ENCODE measurements at regions not wholly inside any gene's neighbourhood (a gene's known extent, or its start where the extent isn't known, plus 50 kb on each side); places are given as distances from the start of the nearest gene placed in this dataset.

DNA sequence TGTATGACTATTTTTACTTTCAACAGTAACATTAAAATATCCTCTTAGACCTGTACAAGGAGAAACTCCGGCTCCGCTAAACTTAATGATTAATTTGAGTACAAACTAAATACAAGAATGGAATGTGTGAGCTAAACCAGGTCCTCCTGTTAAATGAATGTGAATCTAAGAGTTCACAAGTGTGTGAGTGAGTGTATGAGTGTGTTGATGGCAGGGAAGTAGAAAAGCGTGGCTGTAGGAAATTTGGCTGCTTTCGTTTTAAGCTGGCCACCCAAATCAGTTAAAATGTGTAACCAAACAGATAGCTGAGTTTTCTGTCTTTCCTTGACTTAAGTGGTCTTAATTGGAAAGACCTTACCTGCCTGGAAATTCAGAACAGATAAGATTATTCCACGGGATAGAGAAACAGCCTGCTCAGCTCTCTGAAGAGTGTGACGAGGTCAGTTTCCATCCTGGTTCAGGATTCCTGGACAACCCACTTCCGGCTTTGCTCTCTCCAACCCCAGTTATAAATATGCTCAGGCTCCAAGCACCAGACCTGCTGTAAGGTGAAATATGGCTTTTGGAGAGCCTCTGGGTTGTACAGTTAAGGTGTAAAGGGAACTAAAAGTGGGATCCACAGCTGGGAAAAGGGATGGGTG lies 908.6 kb upstream of the EDIL3 start:
- no peaks in the 10 kb centered on the region for H3K36me3 ChIP-seq
- H3K27me3 ChIP-seq (replicated peaks in 1 of 7), result no peaks in the 10 kb centered on the region
- H3K4me3 ChIP-seq, result peak overlapping the region in 3 of 8 donors; percentile 5 to 45 (median 10)
- TF ChIP-seq POLR2A (IDR thresholded peaks at IDR 0.05) (no peak), POLR2AphosphoS5 (IDR thresholded peaks at IDR 0.05) (no peak), CTCF (IDR thresholded peaks at IDR 0.05 in 8 of 11, conservative IDR thresholded peaks at IDR 0.05 in 3 of 11) (no peak)
- no peaks in the 10 kb centered on the region for H3K4me1 ChIP-seq
- H3K27ac ChIP-seq, result no peak overlapping the region
- no peaks in the 10 kb centered on the region for H3K9me3 ChIP-seq
- 55 to 71% (median 67%) methylated on average over 7 of the region's 7 CpGs for WGBS, 5 donors
- intact Hi-C loops (cut with DNase I; ENCODE audit: low total_unique reads), result no loop called here
- DNase-seq, result no peak

- Histone ChIP-seq H3K4me1 (no peaks in the 10 kb centered on the region), H3K9me3 (no peaks in the 10 kb centered on the region), H3K27me3 (replicated peaks in 1 of 7) (no peaks in the 10 kb centered on the region), H3K27ac (no peak overlapping the region), H3K36me3 (no peaks in the 10 kb centered on the region), H3K4me3 (no peak overlapping the region)
- no peak for DNase-seq
- TF ChIP-seq POLR2AphosphoS5 (IDR thresholded peaks at IDR 0.05) (no peak), POLR2A (IDR thresholded peaks at IDR 0.05) (no peak), CTCF (IDR thresholded peaks at IDR 0.05 in 8 of 11, conservative IDR thresholded peaks at IDR 0.05 in 3 of 11) (no peak)
- intact Hi-C loops (cut with DNase I; ENCODE audit: low total_unique reads), result no loop called here
- WGBS, 5 donors, result 77 to 91% (median 86%) methylated on average over 2 of the region's 2 CpGs
Observed at GRCh38 chr5:85304524-85304923, 919.8 kb upstream of the EDIL3 start.

DNA sequence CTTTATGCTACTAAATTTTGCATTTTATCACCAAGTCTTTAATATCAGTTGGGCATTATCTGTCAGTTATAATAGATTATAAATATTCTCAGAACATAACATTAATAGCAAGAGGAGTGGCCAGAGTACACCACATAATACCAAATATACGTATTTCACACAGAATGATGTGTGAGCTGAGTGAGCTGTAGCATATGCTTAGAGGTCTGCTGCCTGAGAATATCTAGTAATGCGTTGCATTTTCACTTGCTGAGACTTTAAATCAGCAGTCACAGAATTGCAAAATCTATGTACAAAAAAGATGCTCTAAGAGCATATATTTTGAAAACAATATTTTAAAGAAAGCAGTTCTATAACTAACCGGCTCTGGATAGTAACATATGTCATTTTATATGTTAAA lies 921.1 kb upstream of the EDIL3 start:
- no peak overlapping the region for H3K4me3 ChIP-seq
- H3K9me3 ChIP-seq, result no peaks in the 10 kb centered on the region
- no peak overlapping the region for H3K27ac ChIP-seq
- DNase-seq, result no peak
- TF ChIP-seq CTCF (IDR thresholded peaks at IDR 0.05 in 8 of 11, conservative IDR thresholded peaks at IDR 0.05 in 3 of 11) (no peak), POLR2A (IDR thresholded peaks at IDR 0.05) (no peak), POLR2AphosphoS5 (IDR thresholded peaks at IDR 0.05) (no peak)
- intact Hi-C loops (cut with DNase I; ENCODE audit: low total_unique reads), result no loop called here
- 79 to 93% (median 83%) methylated on average over 3 of the region's 3 CpGs for WGBS, 5 donors
- H3K4me1 ChIP-seq, result no peaks in the 10 kb centered on the region
- H3K36me3 ChIP-seq, result no peaks in the 10 kb centered on the region
- H3K27me3 ChIP-seq (replicated peaks in 1 of 7), result no peaks in the 10 kb centered on the region

- TF ChIP-seq CTCF (IDR thresholded peaks at IDR 0.05 in 8 of 11, conservative IDR thresholded peaks at IDR 0.05 in 3 of 11), result no peak
- TF ChIP-seq POLR2AphosphoS5 (IDR thresholded peaks at IDR 0.05), result no peak
- TF ChIP-seq POLR2A (IDR thresholded peaks at IDR 0.05), result no peak
- no peak overlapping the region for H3K4me3 ChIP-seq
- H3K27me3 ChIP-seq (replicated peaks in 1 of 7), result no peaks in the 10 kb centered on the region
- 74 to 88% (median 80%) methylated on average over 7 of the region's 7 CpGs for WGBS, 5 donors
- H3K4me1 ChIP-seq, result no peaks in the 10 kb centered on the region
- intact Hi-C loops (cut with DNase I; ENCODE audit: low total_unique reads), result no loop called here
- H3K36me3 ChIP-seq, result no peaks in the 10 kb centered on the region
- no peak overlapping the region for H3K27ac ChIP-seq
- peaks cover 0 to 3% (median 0%) of the 10 kb centered on the region in 8 donors for H3K9me3 ChIP-seq
- DNase-seq, result no peak
Observed at GRCh38 chr5:85311536-85311935, 926.9 kb upstream of the EDIL3 start.
